ENCODE measurements at regions not wholly inside any gene's neighbourhood (a gene's known extent, or its start where the extent isn't known, plus 50 kb on each side); places are given as distances from the start of the nearest gene placed in this dataset.

DNA sequence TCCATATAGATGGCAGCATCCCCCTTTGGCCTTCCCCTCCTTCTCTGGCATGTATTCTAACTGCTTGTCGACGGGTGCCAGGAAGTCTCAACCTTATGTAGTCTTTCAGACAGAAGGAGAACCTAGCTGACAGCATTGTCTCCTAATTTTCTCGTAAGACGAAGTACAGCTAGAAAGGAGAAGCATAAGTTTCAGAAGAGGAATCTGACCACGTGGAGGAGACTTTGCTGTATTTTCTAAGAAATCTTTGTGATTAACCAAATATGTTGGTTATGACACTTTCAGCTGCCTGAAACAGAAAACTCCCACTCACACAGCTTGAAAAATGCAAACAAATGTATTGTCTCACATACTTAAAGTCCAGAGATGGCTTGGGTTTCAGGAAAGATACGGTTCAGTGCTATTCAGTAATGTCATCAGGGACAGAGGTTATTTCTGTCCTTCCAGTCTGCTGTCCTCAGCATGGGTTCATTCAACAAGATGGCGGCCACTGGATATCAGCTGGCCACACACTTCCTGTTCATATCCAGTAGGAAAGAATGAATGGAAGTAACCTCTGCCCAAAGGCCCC is 109.5 kb upstream of the ZNF648 start (continued):
- TF ChIP-seq CBX3 (IDR thresholded peaks at IDR 0.05; ENCODE audit: borderline replicate concordance in 1 of 2, low read length in 2 of 2): peak in 1 of 2 experiments; percentile 47; a peak in 1 of 3 replicates
- peak; percentile 50 for TF ChIP-seq EP400 (IDR thresholded peaks at IDR 0.05)
- TF ChIP-seq FUS (optimal IDR thresholded peaks at IDR 0.05; ENCODE audit: low read depth, low read length): no peak
- TF ChIP-seq ELF2 (CRISPR knock-in tag; IDR thresholded peaks at IDR 0.05): peak; percentile 27; the same call in 1 of the 2 replicates
- TF ChIP-seq BCOR (IDR thresholded peaks at IDR 0.05): no peak
- TF ChIP-seq ZNF41 (CRISPR knock-in tag; conservative IDR thresholded peaks at IDR 0.05): no peak

DNA sequence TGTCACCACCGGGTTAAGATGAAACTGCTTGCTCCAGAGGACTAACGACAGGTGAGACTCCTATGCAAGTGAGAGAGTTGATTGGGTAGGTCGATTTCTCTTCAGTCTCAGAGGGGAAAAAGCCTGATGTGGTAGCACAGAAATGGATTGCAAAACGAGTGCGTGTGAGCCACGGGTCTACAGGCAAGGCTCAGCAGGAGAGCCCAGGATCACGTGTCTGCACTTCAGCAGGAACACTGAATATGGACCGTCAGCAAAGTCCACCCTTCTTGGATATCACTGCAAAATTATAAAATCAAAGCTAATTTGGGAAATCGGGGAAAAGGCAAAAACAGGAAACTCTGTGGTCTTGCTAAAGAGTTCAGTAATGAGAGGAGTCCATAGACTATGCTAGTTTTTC is 107.7 kb upstream of the ZNF648 start:
- Histone ChIP-seq H3K4me2 (ENCODE audit: insufficient read depth, low read length) (no peak overlapping the region; the same call in 1 of the 2 replicates), H3K79me2 (ENCODE audit: control insufficient read depth, insufficient read depth, low read length) (no peaks in the 10 kb centered on the region), H2AFZ (ENCODE audit: low read depth, low read length) (peak overlapping the region; percentile 63), H3K4me1 (replicated peaks in 1 of 2; ENCODE audit: control insufficient read depth in 2 of 2, insufficient read depth in 2 of 2, low read length in 2 of 2) (peaks cover 0 to 20% of the 10 kb centered on the region in 2 experiments; a peak in 3 of 5 replicates), H3K9ac (ENCODE audit: insufficient read depth in 1 of 2, low read depth in 2 of 2, low read length in 2 of 2) (peak overlapping the region in 1 of 2 experiments; percentile 28; a peak in 1 of 4 replicates), H3K4me3 (no peak overlapping the region), H3K27ac (ENCODE audit: extremely low read depth, low read depth, low read length) (no peak overlapping the region), H4K20me1 (replicated peaks; ENCODE audit: control insufficient read depth, insufficient read depth, low read length) (no peaks in the 10 kb centered on the region), H3K27me3 (ENCODE audit: control insufficient read depth in 2 of 2, insufficient read depth in 2 of 2, low read length in 2 of 2) (peaks cover 0 to 2% of the 10 kb centered on the region in 2 experiments; a peak in 1 of 5 replicates), H3K36me3 (ENCODE audit: control insufficient read depth, insufficient read depth, low read length) (no peaks in the 10 kb centered on the region), H3K9me3 (replicated peaks; ENCODE audit: control insufficient read depth, insufficient read depth, low read depth, low read length) (no peaks in the 10 kb centered on the region), H3K9me1 (ENCODE audit: control insufficient read depth, insufficient read depth, low read length) (no peaks in the 10 kb centered on the region)
- FAIRE-seq: no peak
- ChIA-PET POLR2A (interaction anchor here (3.0 kb wide), 1 partner anchor 13 kb away, joined by 19 read pairs; no protein-coding TSS in a partner anchor), CTCF (ENCODE audit: low intra/inter-chr PET ratio) (interaction anchor here (0.7 kb wide), 1 partner anchor 151 kb away, joined by 3 read pairs; no protein-coding TSS in a partner anchor)
- intact Hi-C loops (cut with micrococcal nuclease): no loop called here
- no peak for DNase-seq (ENCODE audit: extremely low read depth in 1 of 4, low spot score in 3 of 4)
- in situ Hi-C loops (cut with MboI): no loop called here
- peak; percentile 57 for ATAC-seq
- WGBS (ENCODE audit: insufficient coverage, low coverage, missing lambda C conversion rate): 18% methylated on average over 9 of the region's 9 CpGs
- no TSS peak for BruUV-seq (replicated peaks)
- no peak for TF ChIP-seq ZNF165 (CRISPR knock-in tag; IDR thresholded peaks at IDR 0.05; ENCODE audit: borderline replicate concordance)
- TF ChIP-seq PHF21A (IDR thresholded peaks at IDR 0.05; ENCODE audit: borderline replicate concordance, low read depth): no peak
- TF ChIP-seq L3MBTL2 (IDR thresholded peaks at IDR 0.05): peak; percentile 33; the same call in 1 of the 2 replicates
- TF ChIP-seq USF2 (CRISPR knock-in tag; IDR thresholded peaks at IDR 0.05): peak; percentile 48
- no peak for TF ChIP-seq ZNF592 (IDR thresholded peaks at IDR 0.05)
- TF ChIP-seq, protein P1, sequence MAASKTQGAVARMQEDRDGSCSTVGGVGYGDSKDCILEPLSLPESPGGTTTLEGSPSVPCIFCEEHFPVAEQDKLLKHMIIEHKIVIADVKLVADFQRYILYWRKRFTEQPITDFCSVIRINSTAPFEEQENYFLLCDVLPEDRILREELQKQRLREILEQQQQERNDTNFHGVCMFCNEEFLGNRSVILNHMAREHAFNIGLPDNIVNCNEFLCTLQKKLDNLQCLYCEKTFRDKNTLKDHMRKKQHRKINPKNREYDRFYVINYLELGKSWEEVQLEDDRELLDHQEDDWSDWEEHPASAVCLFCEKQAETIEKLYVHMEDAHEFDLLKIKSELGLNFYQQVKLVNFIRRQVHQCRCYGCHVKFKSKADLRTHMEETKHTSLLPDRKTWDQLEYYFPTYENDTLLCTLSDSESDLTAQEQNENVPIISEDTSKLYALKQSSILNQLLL (CRISPR knock-in tag; IDR thresholded peaks at IDR 0.05; ENCODE audit: borderline replicate concordance): no peak
- TF ChIP-seq ZNF696 (CRISPR knock-in tag; conservative IDR thresholded peaks at IDR 0.05): no peak
- no peak for TF ChIP-seq CREBBP (IDR thresholded peaks at IDR 0.05; ENCODE audit: low read depth, low read length)
- no peak for TF ChIP-seq ZNF668 (CRISPR knock-in tag; IDR thresholded peaks at IDR 0.05)
- TF ChIP-seq KLF16 (IDR thresholded peaks at IDR 0.05): no peak

Measured in K562 (cell line).